Retinal pigment epithelial cell (primary cell): ENCODE measurements at regions not wholly inside any gene's neighbourhood (a gene's known extent, or its start where the extent isn't known, plus 50 kb on each side); places are given as distances from the start of the nearest gene placed in this dataset.
A peak's percentile ranks its signal among the peaks of the same experiment; 100 is the strongest.

Experiments
- DNase-seq: peaks from one replicate; pipeline ENCODE4 v3.0.0-alpha.2; 2010; ENCODE audit warnings: low read depth
- H3K4me3 ChIP-seq: 2 replicates; pipeline ENCODE4 v1.5.1; 2011; ENCODE audit warnings: mild to moderate bottlenecking, low read length, control low read depth, moderate library complexity
- TF ChIP-seq, protein P1 (sequence below): conservative IDR thresholded peaks from 2 replicates; pipeline ENCODE4 v1.5.1; 2011; ENCODE audit warnings: low read depth, low read length, control low read depth, inconsistent platforms

DNA sequence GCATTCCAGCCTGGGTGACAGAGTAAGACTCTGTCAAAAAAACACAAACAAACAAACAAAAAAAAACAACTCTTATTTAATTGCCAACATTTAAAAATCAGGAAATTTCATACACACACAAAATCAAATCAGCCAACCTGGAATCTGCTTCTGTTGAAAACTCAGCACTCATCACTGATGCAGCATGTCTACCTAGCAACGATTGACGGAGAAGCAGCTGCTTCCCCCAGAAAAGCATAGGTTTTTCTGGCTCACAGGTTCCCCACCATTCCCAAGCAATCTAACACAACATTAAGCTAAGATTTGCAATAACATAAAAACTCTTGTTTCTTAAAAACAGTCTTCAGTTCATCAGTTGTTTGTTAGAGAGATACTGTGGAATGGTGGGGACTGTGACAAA is 143.6 kb downstream of the DHX15 start:
- TF ChIP-seq, protein P1, sequence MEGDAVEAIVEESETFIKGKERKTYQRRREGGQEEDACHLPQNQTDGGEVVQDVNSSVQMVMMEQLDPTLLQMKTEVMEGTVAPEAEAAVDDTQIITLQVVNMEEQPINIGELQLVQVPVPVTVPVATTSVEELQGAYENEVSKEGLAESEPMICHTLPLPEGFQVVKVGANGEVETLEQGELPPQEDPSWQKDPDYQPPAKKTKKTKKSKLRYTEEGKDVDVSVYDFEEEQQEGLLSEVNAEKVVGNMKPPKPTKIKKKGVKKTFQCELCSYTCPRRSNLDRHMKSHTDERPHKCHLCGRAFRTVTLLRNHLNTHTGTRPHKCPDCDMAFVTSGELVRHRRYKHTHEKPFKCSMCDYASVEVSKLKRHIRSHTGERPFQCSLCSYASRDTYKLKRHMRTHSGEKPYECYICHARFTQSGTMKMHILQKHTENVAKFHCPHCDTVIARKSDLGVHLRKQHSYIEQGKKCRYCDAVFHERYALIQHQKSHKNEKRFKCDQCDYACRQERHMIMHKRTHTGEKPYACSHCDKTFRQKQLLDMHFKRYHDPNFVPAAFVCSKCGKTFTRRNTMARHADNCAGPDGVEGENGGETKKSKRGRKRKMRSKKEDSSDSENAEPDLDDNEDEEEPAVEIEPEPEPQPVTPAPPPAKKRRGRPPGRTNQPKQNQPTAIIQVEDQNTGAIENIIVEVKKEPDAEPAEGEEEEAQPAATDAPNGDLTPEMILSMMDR = no peak
- DNase-seq = no peak
- H3K4me3 ChIP-seq = no peak overlapping the region

DNA sequence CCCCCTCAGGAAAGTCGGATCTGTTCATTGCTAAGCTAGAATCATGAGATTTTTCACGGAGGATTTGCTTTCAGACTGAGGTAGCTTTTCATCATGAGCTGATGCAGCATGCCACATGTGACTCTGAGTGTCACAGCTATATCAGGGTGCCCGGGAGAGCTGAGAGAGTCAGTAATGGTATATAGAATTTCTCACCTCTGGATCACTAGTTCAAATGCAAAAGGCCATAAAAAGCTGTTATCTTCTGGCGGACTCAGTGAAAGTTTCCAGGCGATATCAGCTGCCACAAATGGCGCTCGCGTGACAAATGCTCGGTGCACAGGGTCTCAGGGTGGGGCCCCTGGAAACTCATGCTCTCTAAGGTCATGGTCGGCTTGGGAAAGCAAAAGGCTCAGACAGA is 150.1 kb downstream of the DHX15 start:
- DNase-seq = no peak
- TF ChIP-seq, protein P1 = no peak
- no peak overlapping the region for H3K4me3 ChIP-seq

DNA sequence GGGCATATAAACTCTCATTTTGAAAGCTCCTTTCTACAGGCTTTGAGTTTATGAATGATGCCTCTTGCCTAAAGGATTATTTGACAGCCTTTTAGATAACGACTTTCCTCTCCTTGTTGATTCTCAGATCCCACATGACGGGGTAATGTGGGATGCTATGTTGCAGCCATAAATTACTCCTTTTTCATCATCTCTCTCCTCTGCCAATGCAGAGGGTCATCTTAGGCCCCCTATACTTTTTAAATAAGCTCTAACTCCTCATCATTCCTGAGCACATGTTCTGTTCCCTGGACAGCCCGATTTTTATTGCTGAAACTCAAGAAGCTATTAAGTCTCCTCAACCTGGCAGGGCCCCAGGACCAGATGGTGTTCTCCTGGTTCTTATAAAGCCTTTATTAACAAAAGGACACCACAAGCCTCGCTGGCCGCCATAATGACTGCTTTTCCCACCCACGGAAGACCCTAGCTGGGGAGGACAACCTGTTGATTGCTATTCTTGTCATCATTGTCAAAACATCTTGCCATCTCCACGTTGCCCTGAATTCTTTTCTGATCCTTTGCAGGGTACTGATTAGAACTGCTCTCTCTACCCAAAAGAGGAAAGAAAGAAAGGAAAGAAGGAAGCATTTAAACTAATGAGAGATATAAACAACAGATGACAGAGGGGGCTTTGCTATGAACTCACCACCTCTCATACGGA is 150.7 kb downstream of the DHX15 start:
- no peak for DNase-seq
- H3K4me3 ChIP-seq = no peak overlapping the region
- TF ChIP-seq, protein P1 = no peak

DNA sequence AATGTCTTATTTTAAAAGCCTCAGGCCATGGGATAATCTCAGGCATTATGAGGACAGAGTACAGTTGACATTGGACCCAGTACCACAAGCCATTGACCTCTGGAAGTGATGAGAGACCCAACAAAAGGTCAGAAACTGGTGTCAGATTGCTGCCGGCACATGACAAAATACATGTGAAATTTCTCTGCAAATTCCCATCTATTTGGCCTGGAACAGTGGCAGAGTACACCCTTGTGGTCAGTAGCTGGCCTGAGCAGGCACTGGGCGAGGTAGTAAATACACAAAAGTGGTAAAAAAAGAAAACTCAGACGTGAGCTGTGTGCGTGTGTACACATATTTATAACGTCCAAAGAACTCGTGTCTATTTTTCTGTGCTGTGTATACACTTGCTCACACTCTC is 155.5 kb downstream of the DHX15 start:
- TF ChIP-seq, protein P1 = peak; percentile 57
- no peak for DNase-seq
- H3K4me3 ChIP-seq = no peak overlapping the region

DNA sequence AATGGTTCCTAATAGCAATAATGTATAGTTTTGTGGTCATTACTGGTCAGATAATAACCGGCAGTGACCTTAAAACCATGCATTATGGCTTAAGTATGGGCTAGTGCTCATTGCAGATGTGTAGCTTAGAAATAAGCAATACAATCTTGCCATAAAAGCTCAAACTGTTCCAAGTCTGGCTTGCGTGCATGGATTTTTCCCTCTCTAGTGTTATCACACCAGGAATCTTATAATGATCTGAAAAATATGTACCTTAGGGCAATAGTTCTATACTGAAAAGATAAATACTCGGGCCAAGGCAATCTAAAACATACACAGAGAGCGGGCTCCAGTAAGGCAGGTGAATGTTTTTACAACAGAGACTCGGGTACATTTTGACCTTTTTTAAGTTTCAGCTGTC is 157.8 kb downstream of the DHX15 start:
- TF ChIP-seq, protein P1 = no peak
- DNase-seq = no peak
- H3K4me3 ChIP-seq = no peak overlapping the region

DNA sequence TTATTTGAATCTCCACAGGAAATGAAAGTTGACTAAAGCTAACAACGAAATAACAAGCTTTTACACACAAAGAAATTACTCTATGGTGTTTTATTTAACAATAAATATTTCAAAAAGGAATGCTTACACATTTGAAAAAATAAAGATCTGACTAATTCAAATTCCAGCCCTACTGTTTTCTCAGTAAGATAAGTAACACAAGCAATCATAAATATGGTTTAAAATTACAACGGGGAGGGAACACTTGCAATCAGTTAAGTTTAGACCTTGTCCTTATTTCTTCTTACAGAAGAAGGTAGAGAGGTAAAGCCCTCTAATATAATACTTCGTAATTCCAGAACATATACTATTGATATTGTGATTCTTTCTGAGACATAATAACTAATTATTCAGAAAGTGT is 158.5 kb downstream of the DHX15 start:
- TF ChIP-seq, protein P1 = no peak
- no peak overlapping the region for H3K4me3 ChIP-seq
- DNase-seq = no peak

DNA sequence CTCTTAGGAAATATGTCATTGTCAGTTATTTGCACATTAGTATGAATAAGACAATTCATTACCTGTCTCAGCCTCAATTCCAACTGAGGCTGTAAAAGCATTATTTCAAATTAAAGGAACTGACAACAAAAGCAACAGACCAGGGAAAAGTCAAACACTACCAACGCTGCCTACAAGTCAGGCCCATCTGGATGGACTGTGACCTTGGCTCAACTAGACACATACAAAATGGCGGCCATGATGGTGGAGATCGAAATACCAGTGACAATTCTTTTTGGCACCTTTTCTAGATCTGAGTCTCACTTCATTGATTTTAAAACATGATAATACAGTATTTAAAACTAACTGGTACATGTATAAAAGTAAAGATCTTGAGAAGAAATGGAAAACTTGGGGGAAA is 160.7 kb downstream of the DHX15 start:
- DNase-seq = no peak
- TF ChIP-seq, protein P1 = no peak
- no peak overlapping the region for H3K4me3 ChIP-seq
